ENCODE measurements at regions not wholly inside any gene's neighbourhood (a gene's known extent, or its start where the extent isn't known, plus 50 kb on each side); places are given as distances from the start of the nearest gene placed in this dataset.

DNA sequence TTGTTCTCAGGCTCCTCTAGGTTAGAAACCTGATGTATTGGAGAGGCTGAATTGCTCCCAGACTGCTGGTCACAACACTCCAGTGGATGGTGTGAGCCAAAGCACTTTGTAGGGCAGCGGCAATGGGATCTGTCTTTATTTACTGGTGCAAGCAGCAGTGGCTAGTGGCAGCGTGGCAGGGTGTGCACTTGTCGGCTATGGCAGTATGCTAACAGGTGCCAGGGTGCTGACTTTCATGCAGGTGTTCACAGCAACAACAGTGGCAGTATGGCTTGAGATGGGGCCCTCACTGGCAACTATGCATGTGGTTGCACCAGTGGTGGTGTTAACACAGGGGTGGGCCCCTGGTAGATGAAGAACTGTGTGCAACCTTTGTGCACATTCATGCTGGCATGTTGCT, 347.8 kb downstream of the DSC3 start:
- no peak overlapping the region for H3K4me3 Mint-ChIP-seq
- no peaks in the 10 kb centered on the region for H3K79me2 ChIP-seq (ENCODE audit: low read depth)
- H3K27me3 Mint-ChIP-seq (ENCODE audit: insufficient read depth, low read depth) = no peaks in the 10 kb centered on the region

DNA sequence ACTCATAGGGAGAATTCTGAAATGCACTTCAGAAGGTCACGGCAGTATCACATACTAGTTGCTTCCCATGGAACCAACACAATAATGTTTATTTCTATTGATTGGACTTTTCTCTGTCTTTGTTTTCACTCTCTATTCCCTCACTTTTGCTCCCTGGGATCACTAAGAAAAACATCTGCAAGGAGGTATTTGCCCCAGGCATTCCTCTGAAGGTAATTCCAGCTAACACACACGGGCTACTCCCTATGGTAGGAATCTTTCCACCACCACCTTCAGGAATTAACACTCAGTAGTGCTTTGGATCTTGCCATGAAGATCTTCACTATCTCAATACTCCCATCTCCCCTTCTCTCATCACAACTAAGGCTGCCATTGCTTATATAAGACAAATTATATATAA, 353.3 kb downstream of the DSC3 start:
- no peak overlapping the region for H3K27ac ChIP-seq

More for the DNA sequence above, 347.8 kb downstream of the DSC3 start:
- Histone ChIP-seq H4K20me1 (ENCODE audit: low read depth) (no peaks in the 10 kb centered on the region), H3K36me3 (no peaks in the 10 kb centered on the region), H3K4me3 (no peak overlapping the region), H3K27me3 (no peaks in the 10 kb centered on the region), H3F3A (ENCODE audit: low read depth) (no peaks in the 10 kb centered on the region), H3K9ac (no peak overlapping the region), H2AFZ (replicated peaks) (peak overlapping the region; percentile 19), H3K27ac (no peak overlapping the region), H3K4me2 (no peak overlapping the region), H3K9me3 (ENCODE audit: low read depth) (no peaks in the 10 kb centered on the region), H3K4me1 (peaks cover 6% of the 10 kb centered on the region)
- no peak for DNase-seq (ENCODE audit: low spot score)
- H3K27ac Mint-ChIP-seq = no peak overlapping the region
- TF ChIP-seq EZH2phosphoT487 (IDR thresholded peaks at IDR 0.05) = no peak
- TF ChIP-seq, protein P1, sequence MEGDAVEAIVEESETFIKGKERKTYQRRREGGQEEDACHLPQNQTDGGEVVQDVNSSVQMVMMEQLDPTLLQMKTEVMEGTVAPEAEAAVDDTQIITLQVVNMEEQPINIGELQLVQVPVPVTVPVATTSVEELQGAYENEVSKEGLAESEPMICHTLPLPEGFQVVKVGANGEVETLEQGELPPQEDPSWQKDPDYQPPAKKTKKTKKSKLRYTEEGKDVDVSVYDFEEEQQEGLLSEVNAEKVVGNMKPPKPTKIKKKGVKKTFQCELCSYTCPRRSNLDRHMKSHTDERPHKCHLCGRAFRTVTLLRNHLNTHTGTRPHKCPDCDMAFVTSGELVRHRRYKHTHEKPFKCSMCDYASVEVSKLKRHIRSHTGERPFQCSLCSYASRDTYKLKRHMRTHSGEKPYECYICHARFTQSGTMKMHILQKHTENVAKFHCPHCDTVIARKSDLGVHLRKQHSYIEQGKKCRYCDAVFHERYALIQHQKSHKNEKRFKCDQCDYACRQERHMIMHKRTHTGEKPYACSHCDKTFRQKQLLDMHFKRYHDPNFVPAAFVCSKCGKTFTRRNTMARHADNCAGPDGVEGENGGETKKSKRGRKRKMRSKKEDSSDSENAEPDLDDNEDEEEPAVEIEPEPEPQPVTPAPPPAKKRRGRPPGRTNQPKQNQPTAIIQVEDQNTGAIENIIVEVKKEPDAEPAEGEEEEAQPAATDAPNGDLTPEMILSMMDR (IDR thresholded peaks at IDR 0.05) = no peak
- TF ChIP-seq EZH2 (IDR thresholded peaks at IDR 0.05) = no peak
- H3K36me3 Mint-ChIP-seq = no peaks in the 10 kb centered on the region
- H3K4me1 Mint-ChIP-seq = no peaks in the 10 kb centered on the region
- no peaks in the 10 kb centered on the region for H3K9me3 Mint-ChIP-seq

GRCh38 chr18:30687501-30687900, 355.0 kb downstream of the DSC3 start:
- Histone ChIP-seq H3F3A (ENCODE audit: low read depth) (no peaks in the 10 kb centered on the region), H3K9me3 (ENCODE audit: low read depth) (no peaks in the 10 kb centered on the region), H4K20me1 (ENCODE audit: low read depth) (no peaks in the 10 kb centered on the region), H3K79me2 (ENCODE audit: low read depth) (no peaks in the 10 kb centered on the region), H3K4me1 (no peaks in the 10 kb centered on the region), H3K27me3 (no peaks in the 10 kb centered on the region), H3K4me2 (no peak overlapping the region), H3K9ac (no peak overlapping the region), H3K27ac (no peak overlapping the region), H3K36me3 (no peaks in the 10 kb centered on the region), H2AFZ (replicated peaks) (no peak overlapping the region), H3K4me3 (no peak overlapping the region)
- DNase-seq (ENCODE audit: low spot score) = no peak
- Mint-ChIP-seq H3K27me3 (ENCODE audit: insufficient read depth, low read depth) (no peaks in the 10 kb centered on the region), H3K27ac (no peak overlapping the region), H3K4me3 (no peak overlapping the region), H3K4me1 (no peaks in the 10 kb centered on the region), H3K9me3 (no peaks in the 10 kb centered on the region), H3K36me3 (no peaks in the 10 kb centered on the region)
- no peak for TF ChIP-seq EZH2phosphoT487 (IDR thresholded peaks at IDR 0.05)
- no peak for TF ChIP-seq EZH2 (IDR thresholded peaks at IDR 0.05)
- TF ChIP-seq, protein P1 (IDR thresholded peaks at IDR 0.05) = no peak

More for the DNA sequence above, 353.3 kb downstream of the DSC3 start:
- Histone ChIP-seq H3K79me2 (ENCODE audit: low read depth) (no peaks in the 10 kb centered on the region), H2AFZ (replicated peaks) (no peak overlapping the region), H3K9me3 (ENCODE audit: low read depth) (no peaks in the 10 kb centered on the region), H3K4me2 (no peak overlapping the region), H3K36me3 (no peaks in the 10 kb centered on the region), H3K4me3 (no peak overlapping the region), H3K4me1 (no peaks in the 10 kb centered on the region), H4K20me1 (ENCODE audit: low read depth) (no peaks in the 10 kb centered on the region), H3K9ac (no peak overlapping the region), H3F3A (ENCODE audit: low read depth) (no peaks in the 10 kb centered on the region), H3K27me3 (no peaks in the 10 kb centered on the region)
- no peak overlapping the region for H3K27ac Mint-ChIP-seq
- no peaks in the 10 kb centered on the region for H3K9me3 Mint-ChIP-seq
- TF ChIP-seq, protein P1 (IDR thresholded peaks at IDR 0.05) = no peak
- H3K4me3 Mint-ChIP-seq = no peak overlapping the region
- H3K36me3 Mint-ChIP-seq = no peaks in the 10 kb centered on the region
- no peak for DNase-seq (ENCODE audit: low spot score)
- H3K4me1 Mint-ChIP-seq = no peaks in the 10 kb centered on the region
- no peaks in the 10 kb centered on the region for H3K27me3 Mint-ChIP-seq (ENCODE audit: insufficient read depth, low read depth)
